M059J (cell line): ENCODE measurements at regions not wholly inside any gene's neighbourhood (a gene's known extent, or its start where the extent isn't known, plus 50 kb on each side); places are given as distances from the start of the nearest gene placed in this dataset.

Experiments
- DNase-seq: peaks from one replicate; pipeline ENCODE4 v3.0.0-alpha.2; 2012; ENCODE audit warnings: low read depth

DNA sequence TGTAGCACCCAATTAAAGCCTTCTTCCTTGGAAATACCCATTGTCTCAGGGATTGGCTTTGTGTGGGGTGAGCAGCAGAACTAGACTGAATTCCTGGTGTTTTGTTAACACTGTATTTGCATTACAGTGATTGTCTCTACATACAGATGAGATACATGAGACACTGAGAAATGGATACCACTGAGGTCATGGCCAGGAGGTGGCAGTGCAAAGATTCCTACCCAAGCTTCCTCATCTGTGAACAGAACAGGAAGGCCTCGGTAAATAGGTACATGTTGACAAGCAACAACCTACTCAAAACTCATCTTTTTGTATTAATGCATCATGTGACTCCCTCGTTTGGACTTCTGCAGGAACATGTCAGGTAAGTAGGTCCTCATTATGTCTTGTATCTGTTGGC is 445.8 kb upstream of the RGPD4 start:
- no peak for DNase-seq

DNA sequence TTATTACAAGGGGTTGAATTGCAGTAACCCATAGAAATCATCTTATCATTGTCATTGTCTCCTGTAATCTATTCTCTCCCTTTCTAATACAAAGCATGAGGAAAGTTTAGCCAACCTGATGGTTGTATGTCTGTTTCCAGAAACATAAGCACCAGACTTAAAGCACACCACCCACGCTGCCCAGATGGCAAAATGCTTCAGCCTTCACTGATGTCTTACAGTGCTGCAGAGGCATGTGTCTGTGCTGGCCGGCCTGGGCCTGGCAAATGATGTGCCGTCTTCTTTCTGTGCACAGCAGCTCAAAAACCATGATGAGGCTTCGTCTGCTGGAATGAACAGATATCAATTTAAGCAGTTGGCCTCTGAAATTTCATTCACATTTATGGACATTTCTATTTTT is 443.0 kb upstream of the RGPD4 start:
- DNase-seq, result no peak

DNA sequence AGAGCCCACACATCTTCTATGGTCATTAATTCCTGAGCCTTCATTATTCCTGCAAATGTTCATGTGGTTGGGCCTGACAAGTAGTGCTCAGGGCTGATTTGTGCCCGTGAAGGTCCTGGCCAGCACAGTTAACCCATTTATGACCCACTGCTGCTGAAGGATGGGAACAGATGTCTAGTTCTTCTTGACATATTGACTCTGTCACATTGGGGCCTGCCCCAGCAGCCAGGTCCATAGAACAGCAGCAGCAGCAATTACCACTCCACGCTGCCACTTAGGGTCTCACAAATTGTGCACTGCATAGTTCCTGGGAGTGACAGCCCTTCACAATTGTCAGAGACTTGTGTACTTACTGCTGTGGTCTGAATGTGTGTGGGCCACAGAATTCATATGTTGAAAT is 442.3 kb upstream of the RGPD4 start:
- DNase-seq, result no peak

DNA sequence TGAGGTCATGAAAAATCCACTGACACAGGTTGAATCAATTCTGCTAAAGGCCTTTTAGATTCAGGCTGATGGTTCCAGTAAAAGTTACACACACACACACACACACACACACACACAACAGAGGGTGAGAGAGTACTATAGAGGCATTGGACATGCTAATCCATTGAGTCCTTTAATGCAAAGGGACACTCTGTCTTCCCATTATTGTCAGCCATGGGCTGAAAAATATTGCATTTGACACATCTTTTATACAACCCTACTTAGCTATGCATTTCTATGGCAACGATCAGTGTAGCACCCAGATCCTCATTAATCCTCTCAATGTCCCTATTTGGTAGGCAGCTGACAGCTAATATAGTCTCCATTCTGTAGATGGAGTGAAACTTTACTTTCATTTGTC is 440.8 kb upstream of the RGPD4 start:
- DNase-seq, result no peak

DNA sequence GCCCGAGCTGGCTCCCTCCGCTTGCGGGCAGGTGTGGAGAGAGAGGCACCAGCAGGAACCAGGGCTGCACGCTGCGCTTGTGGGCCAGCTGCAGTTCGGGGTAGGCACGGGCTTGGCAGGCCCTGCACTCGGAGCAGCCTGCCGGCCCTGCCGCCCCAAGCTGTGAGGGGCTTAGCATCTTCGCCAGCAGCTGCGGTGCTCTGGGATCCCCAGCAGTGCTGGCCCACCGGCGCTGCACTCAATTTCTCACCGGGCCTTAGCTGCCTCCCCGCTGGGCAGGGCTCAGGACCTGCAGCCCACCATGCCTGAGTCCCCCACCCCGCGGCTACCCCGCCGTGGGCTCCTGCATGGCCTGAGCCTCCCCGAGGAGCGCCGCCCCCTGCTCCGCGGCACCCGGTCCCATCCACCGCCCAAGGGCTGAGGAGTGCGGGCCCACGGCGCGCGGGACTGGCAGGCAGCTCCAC is 434.4 kb upstream of the RGPD4 start:
- no peak for DNase-seq

DNA sequence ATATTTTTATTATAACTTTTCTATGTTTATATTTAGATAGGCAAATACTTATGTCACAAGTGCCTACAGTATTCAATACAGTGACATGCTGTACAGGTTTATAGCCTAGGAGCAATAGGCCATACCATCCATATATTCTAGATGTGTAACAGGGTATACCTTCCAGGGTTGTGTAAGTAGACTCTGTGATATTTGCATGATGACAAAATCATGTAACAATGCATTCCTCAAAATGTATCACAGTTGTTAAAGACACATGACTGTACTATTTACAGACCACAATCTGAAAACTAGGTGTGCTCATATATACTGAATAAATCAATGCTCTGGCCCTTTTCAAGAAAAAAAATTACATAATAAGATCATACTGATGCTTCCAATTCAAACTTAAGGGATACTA is 433.2 kb upstream of the RGPD4 start:
- no peak for DNase-seq

DNA sequence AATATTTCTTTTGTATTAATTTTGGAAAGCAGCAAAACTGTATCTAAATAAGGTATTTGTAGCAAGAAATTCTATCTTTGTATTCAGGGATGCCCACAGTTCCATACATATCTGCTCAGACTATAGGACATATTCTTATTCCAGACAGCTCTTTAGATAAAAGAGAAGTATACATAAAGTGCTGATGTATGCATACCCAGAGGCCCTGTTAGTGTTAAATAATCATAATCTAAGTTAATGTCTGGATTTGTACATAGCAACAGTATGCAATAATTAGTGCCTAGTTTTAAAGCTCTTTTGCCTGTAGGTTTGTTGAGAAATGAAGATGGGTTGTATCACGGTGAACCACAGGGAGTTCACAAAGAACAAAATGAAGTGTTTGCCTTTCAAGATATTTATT is 428.0 kb upstream of the RGPD4 start:
- DNase-seq, result no peak

DNA sequence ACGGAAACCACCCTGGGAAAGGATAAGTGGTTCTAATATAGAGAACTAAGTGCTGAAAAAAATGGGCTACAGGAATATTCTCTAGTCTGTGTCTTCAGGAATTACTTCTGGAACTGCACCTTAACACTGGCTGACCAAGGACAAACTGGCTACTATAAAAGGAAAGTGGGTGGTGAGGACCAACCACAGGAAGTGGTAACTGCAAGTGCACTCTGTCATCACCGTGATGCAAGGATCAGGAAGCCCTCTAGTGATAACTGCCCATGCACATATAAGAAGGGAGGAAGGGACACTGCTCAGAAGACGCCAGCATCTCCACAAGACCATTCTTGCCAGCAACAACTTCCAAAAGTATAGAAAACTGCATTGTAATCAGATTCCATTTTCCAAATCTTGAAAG is 424.4 kb upstream of the RGPD4 start:
- peak; percentile 8 for DNase-seq

DNA sequence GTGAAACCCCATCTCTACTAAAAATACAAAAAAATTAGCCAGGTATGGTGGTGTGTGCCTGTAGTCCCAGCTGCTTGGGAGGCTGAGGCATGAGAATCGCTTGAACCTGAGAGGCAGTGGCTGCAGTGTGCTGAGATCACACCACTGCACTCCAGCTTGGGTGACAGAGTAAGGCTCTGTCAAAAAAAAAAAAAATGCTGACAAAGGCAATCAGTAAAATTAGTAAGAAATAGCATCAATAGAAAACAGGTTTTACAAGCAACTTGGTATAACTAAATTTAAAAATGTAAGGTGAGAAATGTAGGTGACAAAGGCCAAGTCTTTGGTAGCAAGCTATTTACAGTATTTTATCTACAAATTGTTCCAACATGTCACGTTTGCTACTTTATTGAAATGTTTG is 421.4 kb upstream of the RGPD4 start:
- DNase-seq, result no peak

DNA sequence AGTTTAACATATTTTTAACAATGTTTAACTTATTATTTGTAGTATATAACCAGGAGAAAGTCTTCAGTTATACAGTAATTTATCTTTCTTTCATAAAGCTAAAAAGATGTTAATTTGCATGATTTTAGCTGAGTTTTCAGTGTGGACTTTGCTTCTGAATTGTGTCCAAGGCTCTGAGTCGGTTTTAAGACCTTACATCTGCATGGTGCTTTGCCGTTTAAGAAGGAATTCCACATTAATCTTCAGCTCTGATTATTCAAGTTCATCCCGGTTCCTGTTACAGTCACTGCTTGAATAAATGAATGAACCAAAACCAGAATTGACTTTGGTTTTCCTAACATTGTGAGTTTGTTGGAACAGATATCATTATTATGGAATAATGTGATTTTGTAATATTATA is 419.7 kb upstream of the RGPD4 start:
- DNase-seq, result no peak

DNA sequence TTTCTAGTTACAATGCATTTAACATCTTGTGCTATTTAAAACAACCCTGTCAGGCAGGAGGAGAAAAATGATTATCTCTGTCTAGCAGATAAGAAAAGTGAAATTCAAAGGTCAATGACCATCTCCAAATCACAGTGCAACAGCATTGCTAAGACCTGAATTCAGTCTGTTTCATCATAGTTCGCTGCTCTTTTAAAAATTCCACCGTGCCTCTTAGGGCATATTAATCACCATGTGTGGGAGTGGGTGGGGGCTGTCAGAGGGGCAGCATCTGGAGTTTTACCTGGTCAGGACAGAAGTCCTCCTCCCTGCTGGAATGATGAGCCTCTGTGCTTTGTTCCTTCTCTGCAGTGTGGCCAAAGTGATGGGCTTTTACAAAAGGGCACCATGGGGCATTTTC is 418.7 kb upstream of the RGPD4 start:
- no peak for DNase-seq

DNA sequence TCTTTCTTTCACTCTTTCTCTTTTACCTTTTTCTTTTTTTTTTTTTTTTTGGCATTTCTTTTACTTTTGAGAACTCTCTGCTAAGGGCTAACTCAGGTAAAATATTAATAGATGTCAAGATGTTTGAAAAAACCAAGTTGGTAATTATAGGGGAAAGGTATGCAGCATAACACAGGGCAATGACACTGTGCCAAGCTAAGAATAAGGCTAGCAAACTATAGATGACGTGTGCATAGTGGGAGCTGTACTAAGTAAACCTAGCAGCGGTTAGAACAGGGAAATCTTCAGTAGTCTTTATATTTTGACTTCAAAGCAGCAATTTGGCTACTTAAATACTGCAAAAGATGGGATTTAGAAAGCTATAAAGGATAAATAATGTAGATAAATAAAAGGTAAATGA is 415.4 kb upstream of the RGPD4 start:
- no peak for DNase-seq

DNA sequence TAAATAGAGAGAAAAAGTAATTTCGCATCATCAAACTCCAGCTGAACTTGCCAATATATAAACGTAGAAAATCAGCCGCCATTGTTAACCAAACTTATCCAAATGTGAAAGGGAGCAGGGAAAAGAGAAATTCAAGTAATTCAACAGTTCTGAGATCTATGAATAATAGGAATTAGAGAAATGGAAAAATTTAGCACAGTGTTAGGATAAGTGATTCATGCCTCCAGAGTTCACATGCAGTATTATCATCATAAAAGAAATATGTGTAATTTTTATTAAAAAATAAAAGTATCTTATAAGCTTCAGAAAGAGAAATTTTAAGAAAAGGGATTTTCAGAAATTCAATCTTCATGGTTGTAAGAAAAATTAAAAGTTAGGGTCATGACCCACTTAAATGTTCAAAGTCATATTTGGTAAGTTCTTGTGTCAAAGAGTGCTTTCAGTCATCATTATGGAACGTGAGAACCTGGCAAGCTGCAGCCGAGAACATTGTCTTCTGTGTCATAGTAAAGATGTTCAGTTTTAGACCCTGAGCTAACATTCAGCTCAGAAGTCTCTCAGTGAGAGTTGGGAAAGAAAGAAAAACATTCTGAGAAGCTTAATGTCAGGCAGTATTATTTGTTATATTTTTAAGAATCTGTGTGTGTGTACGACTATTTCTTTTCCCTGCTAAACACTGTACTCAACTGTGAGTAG is 414.3 kb upstream of the RGPD4 start:
- peak; percentile 26 for DNase-seq

DNA sequence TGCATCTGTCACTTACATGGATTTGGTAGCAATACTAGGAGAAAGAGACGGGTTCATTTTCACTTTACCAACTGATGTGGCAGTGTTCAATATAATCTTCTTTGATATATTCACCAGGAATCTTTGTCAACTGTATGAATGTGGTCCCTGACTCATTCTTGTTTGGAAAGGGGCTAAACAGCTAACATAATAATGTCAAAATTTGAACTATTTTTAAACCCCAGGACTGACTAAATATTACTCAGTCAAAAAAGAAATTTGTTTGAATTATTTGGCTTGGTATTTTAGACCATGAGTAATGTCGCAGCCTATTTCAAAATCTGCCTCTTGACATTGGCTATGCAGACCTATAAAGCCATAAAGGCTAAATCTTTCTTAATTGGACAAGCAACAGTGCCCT is 413.7 kb upstream of the RGPD4 start:
- DNase-seq, result peak; percentile 38

DNA sequence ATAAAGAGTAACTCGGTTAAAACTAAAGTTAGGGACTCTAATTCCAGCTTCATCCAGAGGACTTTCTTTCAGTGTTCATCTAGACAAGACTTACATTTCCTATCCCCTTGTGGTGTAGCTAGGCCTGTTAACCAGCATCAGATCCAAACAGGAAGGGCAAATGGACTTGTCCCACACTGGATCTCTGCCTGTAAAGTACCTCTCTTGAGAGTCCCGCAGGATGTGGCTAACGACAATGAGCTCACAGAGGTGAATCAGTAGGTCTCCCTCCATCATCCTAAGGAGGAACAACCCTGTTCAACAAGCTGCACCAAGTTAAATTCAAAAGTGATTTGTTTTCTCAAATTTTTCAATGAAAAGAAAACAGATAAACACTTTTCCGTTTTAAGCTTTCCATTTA is 412.3 kb upstream of the RGPD4 start:
- peak; percentile 51 for DNase-seq

DNA sequence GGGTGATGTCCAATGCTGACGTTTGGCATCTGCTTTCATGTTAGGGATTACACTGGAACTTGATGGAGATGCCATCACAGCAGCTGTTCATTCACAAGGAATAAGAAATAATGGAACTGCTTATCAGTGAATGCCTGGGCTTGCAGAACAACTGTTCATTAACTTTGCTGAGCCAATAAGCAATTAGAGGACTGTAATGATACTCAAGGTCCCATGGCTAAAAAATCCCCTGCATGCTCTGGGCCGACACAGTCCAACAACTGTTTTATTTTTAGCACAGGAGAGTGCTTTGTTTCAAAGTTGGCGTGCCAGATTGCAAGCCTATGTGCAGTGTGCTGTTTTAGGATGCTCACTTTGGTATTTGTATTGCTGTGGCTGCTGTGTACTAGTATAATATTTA is 408.0 kb upstream of the RGPD4 start:
- DNase-seq, result no peak

DNA sequence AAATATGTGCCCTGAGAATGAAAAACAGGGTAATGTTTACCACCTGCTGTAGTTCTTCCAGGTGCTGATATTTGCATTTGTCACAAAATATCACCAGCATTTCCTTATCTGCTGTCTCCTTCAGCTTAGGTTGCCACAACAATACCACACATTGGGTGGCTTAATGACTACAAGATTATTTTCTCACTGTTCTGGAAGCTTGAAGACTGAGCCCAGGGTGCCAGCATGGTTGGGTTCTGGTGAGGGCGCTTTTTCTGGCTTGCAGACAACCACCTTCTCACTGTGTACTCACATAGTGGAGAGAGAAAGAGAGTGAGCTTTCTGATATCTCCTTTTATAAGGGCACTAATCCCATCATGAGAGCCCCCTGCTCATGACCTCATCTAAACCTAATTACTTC is 407.5 kb upstream of the RGPD4 start:
- no peak for DNase-seq

DNA sequence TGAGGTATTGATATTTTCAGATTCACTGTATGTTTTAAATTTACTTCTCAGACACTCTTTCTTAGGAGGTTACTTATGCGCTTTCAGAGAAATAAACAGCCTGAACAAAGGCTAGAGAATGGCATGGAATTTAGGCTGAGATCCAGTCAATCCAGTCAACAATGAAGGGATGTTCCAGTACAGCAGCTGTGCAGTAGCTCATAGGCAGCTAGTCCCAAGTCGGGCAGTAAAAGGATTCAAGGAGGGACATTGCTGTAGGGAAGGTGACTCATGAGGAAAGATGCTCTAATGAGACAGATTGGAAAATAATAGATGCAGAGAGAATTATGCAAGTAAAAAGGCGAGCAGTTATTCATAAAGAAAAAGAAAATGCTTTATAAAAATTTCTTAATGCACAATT is 397.9 kb upstream of the RGPD4 start:
- no peak for DNase-seq

DNA sequence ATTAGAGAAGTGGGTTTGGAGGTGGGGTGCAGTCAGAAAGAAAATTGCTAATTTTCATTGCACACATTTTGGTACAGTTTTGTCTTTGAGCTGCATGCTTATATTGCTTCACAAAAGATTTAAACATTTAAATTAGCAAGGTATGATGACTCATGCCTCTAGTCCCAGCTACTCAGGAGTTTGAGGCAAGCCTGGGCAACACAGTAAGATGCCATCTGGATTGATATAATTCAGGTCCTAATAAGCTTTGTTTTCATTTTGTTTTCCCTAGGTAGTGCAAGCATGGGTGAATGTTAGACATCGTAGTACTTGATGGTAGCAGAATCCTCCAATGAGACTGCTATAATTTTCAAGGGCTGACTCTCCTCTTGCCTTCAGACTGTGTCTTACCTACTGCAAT is 396.7 kb upstream of the RGPD4 start:
- no peak for DNase-seq

DNA sequence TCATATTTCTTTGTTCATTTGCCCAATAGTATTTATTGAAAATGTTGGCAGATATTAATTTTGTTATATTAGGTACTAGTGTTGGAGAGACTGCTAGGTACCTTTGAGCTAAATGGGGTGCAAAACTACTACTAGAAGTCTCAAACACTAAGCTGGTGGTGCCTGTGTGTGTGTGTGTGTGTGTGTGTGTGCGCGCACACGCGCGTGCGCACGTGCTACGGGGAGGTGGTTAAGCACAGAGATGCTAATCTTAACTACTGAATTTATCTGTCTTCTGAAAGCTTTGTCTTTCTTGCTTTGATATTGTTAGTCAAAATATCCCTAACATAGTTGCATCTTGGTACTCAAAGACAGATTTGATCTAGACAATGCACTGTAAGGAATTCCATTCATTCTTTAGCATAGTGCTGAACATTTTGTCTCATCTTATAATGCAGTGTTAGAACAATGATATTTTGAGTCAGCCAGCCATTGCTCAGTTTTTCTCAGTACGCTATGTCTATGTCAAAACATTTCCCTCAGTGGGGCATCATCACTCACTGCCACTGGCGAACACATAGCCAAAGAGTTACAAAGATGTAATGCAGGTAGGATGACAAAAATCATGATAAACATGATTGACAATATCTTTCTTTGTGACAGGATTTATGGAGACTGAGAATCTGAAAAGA is 396.0 kb upstream of the RGPD4 start:
- DNase-seq, result no peak

DNA sequence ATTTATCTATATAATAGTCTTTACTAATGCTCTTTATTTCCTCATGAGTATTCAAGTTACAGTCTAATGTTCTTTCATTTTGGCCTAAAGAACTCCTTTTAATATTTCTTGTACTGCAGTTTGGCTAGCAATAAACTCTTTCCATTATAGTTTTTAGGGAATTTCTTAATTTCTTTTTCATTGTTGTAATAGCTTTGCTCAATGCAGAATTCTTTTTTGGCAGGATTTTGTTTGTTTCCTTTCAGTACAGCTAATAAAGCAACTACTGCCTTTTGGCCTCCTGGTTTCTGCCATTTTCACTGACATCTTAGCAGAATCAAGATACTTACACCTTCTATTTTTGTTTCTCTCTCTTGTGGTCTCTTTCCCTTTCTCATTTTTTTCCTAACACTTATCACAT is 390.4 kb upstream of the RGPD4 start:
- no peak for DNase-seq

DNA sequence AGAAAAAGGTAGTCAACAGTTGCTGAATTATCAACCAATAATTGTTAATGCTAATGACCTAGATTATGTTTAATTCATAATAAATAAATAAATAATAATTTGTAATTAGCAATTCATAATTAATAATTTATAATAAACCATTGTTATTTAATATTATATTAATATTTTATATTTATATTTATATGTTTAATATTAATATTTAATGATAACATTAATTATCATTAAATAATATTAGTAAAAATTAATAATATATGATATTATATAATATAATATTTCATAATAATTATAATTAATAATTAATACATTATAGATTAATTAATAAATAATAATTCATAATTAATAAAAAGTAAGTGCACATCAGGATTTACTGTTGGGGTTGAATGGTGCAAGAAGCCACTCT is 389.4 kb upstream of the RGPD4 start:
- DNase-seq, result no peak

DNA sequence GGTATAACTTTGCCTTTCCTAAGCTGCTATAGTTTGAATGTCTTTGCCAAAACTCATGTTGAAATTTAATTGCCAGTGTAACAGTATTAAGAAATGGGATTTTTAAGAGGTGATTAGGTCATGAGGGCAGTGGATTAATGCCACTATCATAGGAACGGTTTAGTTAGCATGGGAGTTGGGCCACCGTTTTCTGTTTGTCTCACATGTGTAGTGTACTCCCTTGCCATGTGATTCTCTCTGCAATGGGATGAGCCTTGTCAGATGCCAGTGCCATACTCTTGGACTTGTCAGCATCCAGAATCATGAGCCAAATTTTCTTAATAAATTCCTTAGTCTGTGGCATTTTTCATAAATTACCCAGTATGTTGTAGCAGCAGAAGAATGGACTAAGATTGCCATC is 388.9 kb upstream of the RGPD4 start:
- no peak for DNase-seq

DNA sequence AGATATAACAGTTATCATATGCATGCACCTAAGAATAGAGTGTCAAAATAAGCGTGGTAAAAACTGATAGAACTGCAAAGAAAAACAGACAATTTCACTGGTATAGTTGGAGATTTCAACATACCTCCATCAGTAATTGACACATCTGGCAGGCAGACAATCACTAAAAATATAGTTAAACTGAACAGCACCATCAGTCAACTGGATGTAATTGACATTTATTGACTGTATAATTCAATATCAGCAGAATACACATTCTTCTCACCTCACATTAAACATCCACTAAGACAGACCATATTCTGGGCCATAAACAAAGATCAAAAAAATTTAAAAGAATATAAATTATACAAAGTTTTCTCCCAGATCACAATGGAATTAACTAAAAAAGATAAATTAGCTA is 378.5 kb upstream of the RGPD4 start:
- no peak for DNase-seq
